ENCODE measurements at regions not wholly inside any gene's neighbourhood (a gene's known extent, or its start where the extent isn't known, plus 50 kb on each side); places are given as distances from the start of the nearest gene placed in this dataset.

GRCh38 chr15:53834214-53834613 lies 74.8 kb upstream of the WDR72 start:
- TF ChIP-seq CTCF (IDR thresholded peaks at IDR 0.05; ENCODE audit: low read depth, low read length, missing control alignments): no peak
- no peak overlapping the region for H3K4me3 ChIP-seq (replicated peaks; ENCODE audit: low read depth, low read length)
- no peak for DNase-seq (ENCODE audit: extremely low read depth, low read depth)

GRCh38 chr15:53833134-53833624 lies 73.7 kb upstream of the WDR72 start:
- no peak overlapping the region for H3K4me3 ChIP-seq (replicated peaks; ENCODE audit: low read depth, low read length)
- DNase-seq (ENCODE audit: extremely low read depth, low read depth): no peak
- TF ChIP-seq CTCF (IDR thresholded peaks at IDR 0.05; ENCODE audit: low read depth, low read length, missing control alignments): no peak

DNA sequence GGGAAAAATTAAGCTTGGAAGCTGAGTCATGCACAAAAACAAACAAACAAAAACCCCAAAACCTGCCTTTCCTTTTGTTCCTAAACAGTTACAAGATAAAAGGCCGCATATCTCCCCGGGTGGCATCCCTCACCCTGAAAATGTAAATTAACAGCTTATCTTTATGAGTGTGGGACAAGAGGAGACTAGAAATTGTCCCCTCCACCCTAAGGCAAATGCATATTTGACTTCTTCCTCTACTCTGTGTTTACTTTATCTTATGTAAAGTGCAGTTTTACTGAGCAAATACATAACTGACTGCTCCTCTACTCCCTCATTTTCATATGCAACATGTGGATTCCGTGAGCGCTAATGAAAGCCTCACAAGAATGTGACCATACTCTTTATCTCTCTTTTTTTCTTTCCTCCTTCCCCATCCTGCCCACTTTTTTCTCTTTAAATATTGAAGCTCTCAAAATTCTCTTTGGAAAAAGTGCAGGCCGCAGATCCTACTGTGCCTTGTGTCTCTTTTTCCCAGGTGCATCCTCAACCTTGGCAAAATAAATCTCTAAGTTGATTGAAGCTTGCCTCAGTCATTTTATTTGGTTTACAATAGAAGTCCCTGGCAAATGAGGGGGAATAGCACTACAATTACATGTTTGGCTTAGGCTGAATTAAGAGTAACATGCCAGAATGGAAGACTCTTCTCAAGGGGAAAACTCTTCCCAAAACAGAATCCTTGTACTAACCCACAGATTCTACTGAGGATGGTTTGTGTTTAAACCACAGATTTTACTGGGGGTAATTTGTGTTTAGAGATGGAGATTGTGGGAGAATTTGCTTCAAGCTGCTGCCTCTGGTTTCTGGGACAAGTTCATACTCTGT lies 72.7 kb upstream of the WDR72 start:
- H3K4me3 ChIP-seq (replicated peaks; ENCODE audit: low read depth, low read length): no peak overlapping the region
- TF ChIP-seq CTCF (IDR thresholded peaks at IDR 0.05; ENCODE audit: low read depth, low read length, missing control alignments): no peak
- DNase-seq (ENCODE audit: extremely low read depth, low read depth): no peak

- TF ChIP-seq CTCF (IDR thresholded peaks at IDR 0.05; ENCODE audit: low read depth, low read length, missing control alignments): no peak
- DNase-seq (ENCODE audit: extremely low read depth, low read depth): no peak
- H3K4me3 ChIP-seq (replicated peaks; ENCODE audit: low read depth, low read length): no peak overlapping the region
Observed at GRCh38 chr15:53830707-53831386, 71.4 kb upstream of the WDR72 start.

DNA sequence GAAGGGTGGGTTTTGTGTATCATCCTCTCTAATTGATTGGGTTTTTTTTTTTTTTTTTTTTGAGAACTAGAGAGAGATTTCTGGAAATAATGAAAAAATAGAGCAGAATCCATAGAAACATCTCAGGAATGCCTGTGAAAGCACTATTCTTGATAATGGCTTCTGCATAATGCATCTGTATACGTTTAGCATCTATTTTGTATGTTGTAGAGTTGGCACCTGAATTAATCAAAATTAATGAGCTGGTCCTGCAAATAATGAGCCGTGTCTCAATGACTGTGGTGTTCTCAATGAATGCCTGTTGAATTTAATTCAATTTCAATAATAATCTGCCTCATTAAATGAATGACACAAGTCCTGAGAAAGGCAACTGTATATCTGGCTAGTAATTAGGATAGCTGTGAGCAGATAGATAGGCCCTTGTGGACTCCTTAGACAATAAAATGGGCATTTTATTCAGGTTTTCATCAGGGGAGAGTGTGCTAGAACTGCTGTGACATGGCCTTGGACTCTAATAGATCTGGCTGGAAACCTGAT lies 70.5 kb upstream of the WDR72 start:
- TF ChIP-seq CTCF (IDR thresholded peaks at IDR 0.05; ENCODE audit: low read depth, low read length, missing control alignments): no peak
- no peak for DNase-seq (ENCODE audit: extremely low read depth, low read depth)
- H3K4me3 ChIP-seq (replicated peaks; ENCODE audit: low read depth, low read length): no peak overlapping the region

DNA sequence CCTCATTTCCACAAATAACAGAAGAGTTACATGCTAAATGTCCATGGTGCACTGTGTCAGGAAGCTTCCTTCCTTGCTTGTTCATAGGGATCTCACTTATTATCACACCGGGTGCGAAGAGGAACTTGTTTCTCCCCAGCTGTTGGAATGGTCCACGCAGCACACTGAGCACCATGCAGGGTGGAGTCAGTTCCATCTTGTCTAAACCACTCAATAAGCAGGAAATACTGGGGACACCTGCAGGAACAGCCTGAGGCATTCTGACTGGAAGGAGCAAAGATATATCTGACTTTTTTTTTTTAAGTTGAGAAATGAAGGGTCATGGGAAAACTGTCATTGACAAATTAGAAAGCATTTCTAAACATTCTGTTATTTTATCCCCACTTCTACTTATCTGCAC lies 70.0 kb upstream of the WDR72 start:
- DNase-seq (ENCODE audit: extremely low read depth, low read depth): no peak
- no peak for TF ChIP-seq CTCF (IDR thresholded peaks at IDR 0.05; ENCODE audit: low read depth, low read length, missing control alignments)
- no peak overlapping the region for H3K4me3 ChIP-seq (replicated peaks; ENCODE audit: low read depth, low read length)

All from HFF-Myc (cell line).